ENCODE measurements at regions not wholly inside any gene's neighbourhood (a gene's known extent, or its start where the extent isn't known, plus 50 kb on each side); places are given as distances from the start of the nearest gene placed in this dataset.

- intact Hi-C loops (cut with DNase I): no loop called here
- TF ChIP-seq CTCF (IDR thresholded peaks at IDR 0.05): no peak
- no peak for TF ChIP-seq POLR2A (IDR thresholded peaks at IDR 0.05)
- Histone ChIP-seq H3K36me3 (replicated peaks in 1 of 2; ENCODE audit: insufficient read depth in 1 of 2, low read depth in 2 of 2) (no peaks in the 10 kb centered on the region), H3K9me3 (no peaks in the 10 kb centered on the region), H3K27me3 (peaks cover 0 to 5% of the 10 kb centered on the region in 2 donors), H3K27ac (no peak overlapping the region), H3K4me1 (no peaks in the 10 kb centered on the region), H3K4me3 (no peak overlapping the region)
- ATAC-seq (no peak), DNase-seq (no peak)
- WGBS, 2 donors: 50 to 55% methylated on average over 3 of the region's 3 CpGs
These were observed 181.3 kb downstream of the WDR11 start for GRCh38 chr10:121032460-121032859.

GRCh38 chr10:121033366-121033765, 182.2 kb downstream of the WDR11 start:
- H3K4me3 ChIP-seq: no peak overlapping the region
- peaks cover 0 to 5% of the 10 kb centered on the region in 2 donors for H3K27me3 ChIP-seq
- 41 to 42% methylated on average over 3 of the region's 3 CpGs for WGBS, 2 donors
- TF ChIP-seq CTCF (IDR thresholded peaks at IDR 0.05) (no peak), POLR2A (IDR thresholded peaks at IDR 0.05) (no peak)
- ATAC-seq (no peak), DNase-seq (no peak)
- H3K4me1 ChIP-seq: no peaks in the 10 kb centered on the region
- no peaks in the 10 kb centered on the region for H3K36me3 ChIP-seq (replicated peaks in 1 of 2; ENCODE audit: insufficient read depth in 1 of 2, low read depth in 2 of 2)
- H3K9me3 ChIP-seq: no peaks in the 10 kb centered on the region
- intact Hi-C loops (cut with DNase I): no loop called here
- no peak overlapping the region for H3K27ac ChIP-seq

GRCh38 chr10:121036431-121036830, 185.3 kb downstream of the WDR11 start:
- no peak overlapping the region for H3K4me3 ChIP-seq
- no peaks in the 10 kb centered on the region for H3K9me3 ChIP-seq
- ATAC-seq (no peak), DNase-seq (peak in 1 of 4 donors; percentile 8)
- WGBS, 2 donors: 21 to 23% methylated on average over 4 of the region's 4 CpGs
- intact Hi-C loops (cut with DNase I): no loop called here
- no peak for TF ChIP-seq CTCF (IDR thresholded peaks at IDR 0.05)
- TF ChIP-seq POLR2A (IDR thresholded peaks at IDR 0.05): no peak
- no peaks in the 10 kb centered on the region for H3K4me1 ChIP-seq
- H3K27me3 ChIP-seq: no peaks in the 10 kb centered on the region
- no peaks in the 10 kb centered on the region for H3K36me3 ChIP-seq (replicated peaks in 1 of 2; ENCODE audit: insufficient read depth in 1 of 2, low read depth in 2 of 2)
- no peak overlapping the region for H3K27ac ChIP-seq

- no peaks in the 10 kb centered on the region for H3K36me3 ChIP-seq (replicated peaks in 1 of 2; ENCODE audit: insufficient read depth in 1 of 2, low read depth in 2 of 2)
- intact Hi-C loops (cut with DNase I): no loop called here
- H3K9me3 ChIP-seq: no peaks in the 10 kb centered on the region
- no peaks in the 10 kb centered on the region for H3K27me3 ChIP-seq
- H3K4me1 ChIP-seq: no peaks in the 10 kb centered on the region
- ATAC-seq: no peak
- H3K27ac ChIP-seq: no peak overlapping the region
- H3K4me3 ChIP-seq: no peak overlapping the region
- WGBS, 2 donors: 66 to 79% methylated on average over 4 of the region's 4 CpGs
- TF ChIP-seq CTCF (IDR thresholded peaks at IDR 0.05) (no peak), POLR2A (IDR thresholded peaks at IDR 0.05) (no peak)
- DNase-seq: no peak
These were observed 190.3 kb downstream of the WDR11 start for GRCh38 chr10:121041499-121041898.

- no peaks in the 10 kb centered on the region for H3K9me3 ChIP-seq
- no peaks in the 10 kb centered on the region for H3K36me3 ChIP-seq (replicated peaks in 1 of 2; ENCODE audit: insufficient read depth in 1 of 2, low read depth in 2 of 2)
- DNase-seq (no peak), ATAC-seq (no peak)
- 55 to 56% methylated on average over 3 of the region's 3 CpGs for WGBS, 2 donors
- no peak overlapping the region for H3K4me3 ChIP-seq
- no peaks in the 10 kb centered on the region for H3K4me1 ChIP-seq
- H3K27me3 ChIP-seq: no peaks in the 10 kb centered on the region
- no peak overlapping the region for H3K27ac ChIP-seq
- TF ChIP-seq CTCF (IDR thresholded peaks at IDR 0.05): no peak
- TF ChIP-seq POLR2A (IDR thresholded peaks at IDR 0.05): no peak
- intact Hi-C loops (cut with DNase I): no loop called here
These were observed 190.7 kb downstream of the WDR11 start for GRCh38 chr10:121041906-121042305.
